ENCODE measurements at regions not wholly inside any gene's neighbourhood (a gene's known extent, or its start where the extent isn't known, plus 50 kb on each side); places are given as distances from the start of the nearest gene placed in this dataset.

- Histone ChIP-seq H3K9ac (ENCODE audit: low read length) (no peak overlapping the region), H3K4me1 (ENCODE audit: control insufficient read depth in 1 of 2, insufficient read depth in 2 of 2, low read length in 2 of 2) (no peaks in the 10 kb centered on the region), H3K9me3 (ENCODE audit: control insufficient read depth in 1 of 2, insufficient read depth in 1 of 2, low read depth in 1 of 2, low read length in 2 of 2) (no peaks in the 10 kb centered on the region), H3K36me3 (ENCODE audit: control insufficient read depth in 1 of 2, insufficient read depth in 2 of 2, low read length in 2 of 2) (no peaks in the 10 kb centered on the region), H3K27me3 (ENCODE audit: insufficient read depth, low read length) (peaks cover 27% of the 10 kb centered on the region), H3K9me2 (ENCODE audit: insufficient read depth) (no peaks in the 10 kb centered on the region), H4K20me1 (ENCODE audit: insufficient read depth) (no peaks in the 10 kb centered on the region), H3K4me3 (replicated peaks in 1 of 2; ENCODE audit: low read depth in 1 of 2, low read length in 2 of 2) (no peak overlapping the region), H3K27ac (ENCODE audit: low read depth, low read length) (no peak overlapping the region), H2AFZ (ENCODE audit: low read depth, low read length, poor library complexity, severe bottlenecking) (no peak overlapping the region), H3K4me2 (ENCODE audit: low read length) (no peak overlapping the region), H3K79me2 (ENCODE audit: insufficient read depth, low read length) (no peaks in the 10 kb centered on the region)
- ChIA-PET POLR2A (no interaction called here), CTCF (no interaction called here), RAD21 (ENCODE audit: low non-redundant PET in 1 of 2, low total read pairs in 2 of 2, uncharacterized antibody in 2 of 2, unreplicated experiment in 2 of 2) (no interaction called here)
- no peak for TF ChIP-seq CTCF (IDR thresholded peaks at IDR 0.05 in 2 of 3, conservative IDR thresholded peaks at IDR 0.05 in 1 of 3; ENCODE audit: borderline replicate concordance in 1 of 3, insufficient read depth in 1 of 3, low read depth in 2 of 3, low read length in 2 of 3)
- TF ChIP-seq REST (IDR thresholded peaks at IDR 0.05; ENCODE audit: low read depth): no peak
- TF ChIP-seq POLR2A (IDR thresholded peaks at IDR 0.05; ENCODE audit: borderline replicate concordance, extremely low read depth, insufficient read depth, insufficient read length): no peak
- no peak for TF ChIP-seq RAD21 (IDR thresholded peaks at IDR 0.05; ENCODE audit: low read depth)
- no peak for TF ChIP-seq POLR2AphosphoS5 (IDR thresholded peaks at IDR 0.05; ENCODE audit: low read depth, low read length)
- TF ChIP-seq FOSL1 (IDR thresholded peaks at IDR 0.05; ENCODE audit: low read depth): no peak
- no peak for TF ChIP-seq JUND (IDR thresholded peaks at IDR 0.05)
- no peak for TF ChIP-seq ELF1 (IDR thresholded peaks at IDR 0.05; ENCODE audit: borderline replicate concordance, low read depth)
- TF ChIP-seq SRF (IDR thresholded peaks at IDR 0.05; ENCODE audit: low read depth): no peak
- TF ChIP-seq, protein P1, sequence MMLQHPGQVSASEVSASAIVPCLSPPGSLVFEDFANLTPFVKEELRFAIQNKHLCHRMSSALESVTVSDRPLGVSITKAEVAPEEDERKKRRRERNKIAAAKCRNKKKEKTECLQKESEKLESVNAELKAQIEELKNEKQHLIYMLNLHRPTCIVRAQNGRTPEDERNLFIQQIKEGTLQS (IDR thresholded peaks at IDR 0.05): no peak
- TF ChIP-seq EZH2 (IDR thresholded peaks at IDR 0.05): no peak
- TF ChIP-seq, protein P2, sequence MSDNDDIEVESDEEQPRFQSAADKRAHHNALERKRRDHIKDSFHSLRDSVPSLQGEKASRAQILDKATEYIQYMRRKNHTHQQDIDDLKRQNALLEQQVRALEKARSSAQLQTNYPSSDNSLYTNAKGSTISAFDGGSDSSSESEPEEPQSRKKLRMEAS (IDR thresholded peaks at IDR 0.05): no peak
- no peak for TF ChIP-seq TCF7L2 (IDR thresholded peaks at IDR 0.05; ENCODE audit: borderline replicate concordance, extremely low read depth, insufficient read depth, insufficient read length)
- no peak for TF ChIP-seq EZH2phosphoT487 (IDR thresholded peaks at IDR 0.05; ENCODE audit: borderline replicate concordance)
- no peak for DNase-seq (ENCODE audit: low read depth, low spot score)
- no peak for ATAC-seq
- intact Hi-C loops (cut with micrococcal nuclease): no loop called here
- BruUV-seq (replicated peaks): no TSS peak
Measured at GRCh38 chr20:57921676-57922075, 211.9 kb upstream of the PMEPA1 start.

Measured in HCT116 (cell line).